DOHH2 (cell line): ENCODE measurements at regions not wholly inside any gene's neighbourhood (a gene's known extent, or its start where the extent isn't known, plus 50 kb on each side); places are given as distances from the start of the nearest gene placed in this dataset.

Source experiments
- H3F3A ChIP-seq: fragments of 200-600 bp; sonication (generic), shearing (Covaris generic); 2 replicates; pipeline ENCODE4 v1.6.0; 2016; ENCODE audit warnings: antibody characterized with exemption, mild to moderate bottlenecking; ENCODE audit not compliant: control insufficient read depth, insufficient read depth
- H3K27ac ChIP-seq: fragments of 200-600 bp; sonication (generic); 2 replicates; pipeline ENCODE4 v1.5.1; 2014; ENCODE audit warnings: low read depth, mild to moderate bottlenecking, low read length, moderate library complexity
- H3K27me3 ChIP-seq: fragments of 200-600 bp; sonication (generic); 2 replicates; pipeline ENCODE4 v1.6.1; 2014; ENCODE audit warnings: mild to moderate bottlenecking, low read length, mixed read lengths; ENCODE audit not compliant: control insufficient read depth
- H3K36me3 ChIP-seq: fragments of 200-600 bp; sonication (generic); 2 replicates; pipeline ENCODE4 v1.6.1; 2014; ENCODE audit warnings: mild to moderate bottlenecking, low read length, moderate library complexity, mixed read lengths; ENCODE audit not compliant: control insufficient read depth
- H3K4me1 ChIP-seq: fragments of 200-600 bp; sonication (generic); 2 replicates; pipeline ENCODE4 v1.6.1; 2014; ENCODE audit warnings: mild to moderate bottlenecking, low read length, mixed read lengths; ENCODE audit not compliant: control insufficient read depth
- H3K4me2 ChIP-seq: fragments of 200-600 bp; sonication (generic); 2 replicates; pipeline ENCODE4 v1.6.0; 2014; ENCODE audit warnings: mild to moderate bottlenecking, low read length, moderate library complexity
- H3K4me3 ChIP-seq: fragments of 200-600 bp; sonication (generic); 2 replicates; pipeline ENCODE4 v1.5.1; 2014; ENCODE audit warnings: mild to moderate bottlenecking, low read length, mixed read lengths
- H3K79me2 ChIP-seq: fragments of 200-600 bp; sonication (generic); 2 replicates; pipeline ENCODE4 v1.6.1; 2014; ENCODE audit warnings: mild to moderate bottlenecking, low read length, mixed read lengths; ENCODE audit not compliant: control insufficient read depth
- H3K9me2 ChIP-seq: fragments of 200-600 bp; sonication (generic); replicated peaks from 2 replicates; pipeline ENCODE4 v1.6.1; 2014; ENCODE audit warnings: mild to moderate bottlenecking, low read length, mixed read lengths; ENCODE audit not compliant: control insufficient read depth
- H3K9me3 ChIP-seq: fragments of 200-600 bp; sonication (generic); 2 replicates; pipeline ENCODE4 v1.6.1; 2014; ENCODE audit warnings: antibody characterized with exemption, low read length, mixed read lengths; ENCODE audit not compliant: control insufficient read depth, insufficient read depth
- H4K20me1 ChIP-seq: fragments of 200-600 bp; sonication (generic); 2 replicates; pipeline ENCODE4 v1.6.0; 2014; ENCODE audit warnings: low read depth, mild to moderate bottlenecking, antibody characterized with exemption, low read length, moderate library complexity; ENCODE audit not compliant: control insufficient read depth, insufficient read depth
- CTCF ChIP-seq: fragments of 200-600 bp; sonication (generic); IDR thresholded peaks from one replicate; pipeline ENCODE4 v1.5.1; 2014; ENCODE audit warnings: antibody characterized with exemption, mild to moderate bottlenecking, low read depth, low read length; ENCODE audit not compliant: poor library complexity, severe bottlenecking
- EZH2phosphoT487 ChIP-seq: fragments of 200-600 bp; sonication (generic); IDR thresholded peaks from 2 replicates; pipeline ENCODE4 v1.6.1; 2017; ENCODE audit warnings: borderline replicate concordance, mild to moderate bottlenecking, antibody characterized with exemption, low read length, moderate library complexity, mixed read lengths

- H3K4me3 ChIP-seq = no peak overlapping the region
- H3K27ac ChIP-seq = no peak overlapping the region
- TF ChIP-seq CTCF = no peak
- TF ChIP-seq EZH2phosphoT487 = no peak
- no peak overlapping the region for H3K4me2 ChIP-seq
- H3K79me2 ChIP-seq = no peaks in the 10 kb centered on the region
- no peaks in the 10 kb centered on the region for H4K20me1 ChIP-seq
- H3K9me2 ChIP-seq = no peaks in the 10 kb centered on the region; the same call in 1 of the 2 replicates
- H3K27me3 ChIP-seq = no peaks in the 10 kb centered on the region
- H3K36me3 ChIP-seq = no peaks in the 10 kb centered on the region
- H3K4me1 ChIP-seq = no peaks in the 10 kb centered on the region
- no peaks in the 10 kb centered on the region for H3K9me3 ChIP-seq
- H3F3A ChIP-seq = no peaks in the 10 kb centered on the region
Measured at GRCh38 chr3:31247850-31248562, 284.7 kb upstream of the STT3B start.

DNA sequence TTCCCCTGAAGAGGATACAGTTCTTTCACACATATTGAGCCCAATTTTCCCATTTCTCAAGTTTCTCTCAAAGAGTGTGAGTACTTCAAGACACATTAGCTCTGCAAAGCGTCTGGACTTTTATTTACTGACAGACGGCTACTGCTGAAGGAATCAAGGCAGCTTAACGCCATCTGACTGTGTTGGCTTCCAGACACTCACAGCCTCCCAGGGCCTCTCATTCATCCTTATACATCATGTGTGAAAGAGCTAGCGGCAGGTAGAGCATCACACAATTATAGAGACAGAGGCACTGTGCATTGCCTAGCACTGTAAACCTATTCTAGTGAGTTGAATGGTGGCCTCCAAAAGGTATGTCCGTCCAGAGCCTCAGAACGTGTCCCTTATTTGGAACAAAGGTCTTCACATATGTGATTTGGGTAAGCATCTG is 284.1 kb upstream of the STT3B start:
- Histone ChIP-seq H3K4me1 (no peaks in the 10 kb centered on the region), H3K4me3 (no peak overlapping the region), H3K27ac (no peak overlapping the region), H3K4me2 (no peak overlapping the region), H3K9me3 (no peaks in the 10 kb centered on the region), H3K36me3 (no peaks in the 10 kb centered on the region), H3K79me2 (no peaks in the 10 kb centered on the region), H3K9me2 (no peaks in the 10 kb centered on the region; the same call in 1 of the 2 replicates), H3F3A (no peaks in the 10 kb centered on the region), H4K20me1 (no peaks in the 10 kb centered on the region), H3K27me3 (no peaks in the 10 kb centered on the region)
- TF ChIP-seq CTCF (no peak), EZH2phosphoT487 (no peak)

DNA sequence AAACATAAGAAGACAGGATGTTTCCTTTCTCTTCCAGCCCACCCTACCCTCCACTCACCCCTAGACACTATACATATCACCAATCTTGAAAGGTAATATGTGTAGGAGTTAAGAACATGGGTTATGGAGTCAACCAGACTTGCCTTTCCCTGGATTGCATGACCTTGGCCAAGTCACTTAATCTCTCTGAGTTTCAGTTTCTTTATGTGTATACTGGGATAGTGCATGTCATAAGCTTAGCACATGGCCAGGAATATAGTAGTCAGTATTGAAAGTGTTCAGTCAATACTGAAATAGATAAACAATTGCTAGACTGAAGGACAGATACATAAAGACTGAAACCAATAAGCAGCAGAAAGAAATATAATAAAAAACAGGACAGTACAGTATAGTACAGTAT is 283.2 kb upstream of the STT3B start:
- Histone ChIP-seq H3K27ac (no peak overlapping the region), H3K9me3 (no peaks in the 10 kb centered on the region), H3K4me1 (no peaks in the 10 kb centered on the region), H3K36me3 (no peaks in the 10 kb centered on the region), H3K27me3 (no peaks in the 10 kb centered on the region), H4K20me1 (no peaks in the 10 kb centered on the region), H3K9me2 (no peaks in the 10 kb centered on the region; the same call in 1 of the 2 replicates), H3K4me3 (no peak overlapping the region), H3K79me2 (no peaks in the 10 kb centered on the region), H3K4me2 (no peak overlapping the region), H3F3A (no peaks in the 10 kb centered on the region)
- no peak for TF ChIP-seq EZH2phosphoT487
- no peak for TF ChIP-seq CTCF
